K562 (cell line): ENCODE measurements at regions not wholly inside any gene's neighbourhood (a gene's known extent, or its start where the extent isn't known, plus 50 kb on each side); places are given as distances from the start of the nearest gene placed in this dataset.

Experiments used
- BACH1 ChIP-seq: fragments of 200-800 bp; sonication (Bioruptor generic); IDR thresholded peaks from 2 replicates; pipeline ENCODE4 v1.6.1; 2016; ENCODE audit warnings: missing genetic modification characterization, missing compliant biosample characterization
- ELF4 ChIP-seq: fragments of 450-650 bp; formaldehyde crosslinking; IDR thresholded peaks from 2 replicates; pipeline ENCODE4 v1.4.0; 2022; ENCODE audit warnings: missing genetic modification characterization
- HDAC1 ChIP-seq, 2 experiments: fragments of 450-650 bp; IDR thresholded peaks; 2 replicates each; pipeline ENCODE4 v1.6.1; 2016 to 2017; ENCODE audit warnings: inconsistent platforms in 1 of 2, mild to moderate bottlenecking in 1 of 2, moderate library complexity in 1 of 2
- HDAC3 ChIP-seq: fragments of 450-650 bp; IDR thresholded peaks from 2 replicates; pipeline ENCODE4 v1.6.1; 2018; ENCODE audit warnings: borderline replicate concordance, mild to moderate bottlenecking, moderate library complexity; ENCODE audit not compliant: partially characterized antibody
- KLF13 ChIP-seq: fragments of 450-650 bp; IDR thresholded peaks from 2 replicates; pipeline ENCODE4 v1.6.1; 2016; ENCODE audit warnings: missing genetic modification characterization, low read depth, mild to moderate bottlenecking, missing compliant biosample characterization, moderate library complexity, borderline replicate concordance
- L3MBTL2 ChIP-seq: fragments of 450-650 bp; IDR thresholded peaks from 2 replicates; pipeline ENCODE4 v1.6.1; 2016; ENCODE audit warnings: mild to moderate bottlenecking, moderate library complexity
- MEF2D ChIP-seq: conservative IDR thresholded peaks from 2 replicates; pipeline ENCODE4 v1.6.1; 2016; ENCODE audit warnings: low read depth, missing genetic modification characterization, missing compliant biosample characterization
- MTA1 ChIP-seq: fragments of 450-650 bp; IDR thresholded peaks from 2 replicates; pipeline ENCODE4 v1.6.1; 2017; ENCODE audit warnings: borderline replicate concordance
- OTX1 ChIP-seq: fragments of 450-650 bp; formaldehyde crosslinking; IDR thresholded peaks from 2 replicates; pipeline ENCODE4 v1.4.0; 2022; ENCODE audit warnings: mild to moderate bottlenecking
- POLR2AphosphoS2 ChIP-seq: IDR thresholded peaks from 2 replicates; pipeline ENCODE4 v1.6.1; 2012; ENCODE audit warnings: low read length, improper control_type of control experiment
- U2AF2 ChIP-seq: fragments of 200-400 bp; formaldehyde crosslinking; optimal IDR thresholded peaks from 2 replicates; pipeline ENCODE3; 2017; ENCODE audit warnings: low read depth, mild to moderate bottlenecking, low read length
- ZNF12 ChIP-seq: sonication (generic); formaldehyde crosslinking; IDR thresholded peaks from 2 replicates; pipeline ENCODE4 v1.4.0; 2020; ENCODE audit warnings: mild to moderate bottlenecking, missing genetic modification reagents
- TF ChIP-seq, protein P1 (sequence below): fragments of 450-650 bp; formaldehyde crosslinking; conservative IDR thresholded peaks from 2 replicates; pipeline ENCODE4 v1.4.0; 2022; ENCODE audit warnings: mild to moderate bottlenecking, missing genetic modification characterization
- TF ChIP-seq, protein P2 (sequence below): fragments of 200-800 bp; sonication (Bioruptor generic); IDR thresholded peaks from 2 replicates; pipeline ENCODE4 v1.6.1; 2017; ENCODE audit warnings: missing genetic modification characterization, missing compliant biosample characterization
- TF ChIP-seq, protein P3 (sequence below): IDR thresholded peaks from 2 replicates; pipeline ENCODE4 v1.6.1; 2016; ENCODE audit warnings: missing genetic modification characterization, missing compliant biosample characterization
- TF ChIP-seq, protein P4 (sequence below): fragments of 450-650 bp; IDR thresholded peaks from 2 replicates; pipeline ENCODE4 v1.6.1; 2016; ENCODE audit warnings: borderline replicate concordance

DNA sequence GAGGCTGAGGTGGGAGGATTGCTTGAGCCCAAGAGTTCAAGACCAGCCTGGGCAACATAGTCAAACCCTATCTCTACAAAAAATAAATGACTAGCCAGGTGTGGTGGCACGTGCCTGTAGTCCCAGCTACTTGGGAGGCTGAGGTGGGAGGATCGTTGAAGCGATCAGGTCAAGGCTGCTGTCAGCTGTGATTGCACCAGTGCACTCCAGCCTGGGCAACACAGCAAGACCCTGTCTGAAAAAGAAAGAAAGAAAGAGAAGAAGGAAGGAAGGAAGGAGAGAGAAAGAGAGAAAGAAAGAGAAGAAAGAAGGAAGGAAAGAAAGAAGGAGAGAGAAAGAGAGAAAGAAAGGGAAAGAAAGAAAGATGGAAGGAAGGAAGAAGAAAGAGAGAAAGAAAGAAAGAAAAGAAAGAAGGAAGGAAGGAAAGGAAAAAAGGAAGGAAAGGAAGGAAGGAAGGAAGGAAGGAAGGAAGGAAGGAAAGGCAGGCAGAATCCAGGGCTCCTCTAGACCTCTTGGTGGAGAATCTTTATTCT is 71.5 kb upstream of the FBRSL1 start (continued):
- TF ChIP-seq KLF13: no peak
- TF ChIP-seq, protein P1, sequence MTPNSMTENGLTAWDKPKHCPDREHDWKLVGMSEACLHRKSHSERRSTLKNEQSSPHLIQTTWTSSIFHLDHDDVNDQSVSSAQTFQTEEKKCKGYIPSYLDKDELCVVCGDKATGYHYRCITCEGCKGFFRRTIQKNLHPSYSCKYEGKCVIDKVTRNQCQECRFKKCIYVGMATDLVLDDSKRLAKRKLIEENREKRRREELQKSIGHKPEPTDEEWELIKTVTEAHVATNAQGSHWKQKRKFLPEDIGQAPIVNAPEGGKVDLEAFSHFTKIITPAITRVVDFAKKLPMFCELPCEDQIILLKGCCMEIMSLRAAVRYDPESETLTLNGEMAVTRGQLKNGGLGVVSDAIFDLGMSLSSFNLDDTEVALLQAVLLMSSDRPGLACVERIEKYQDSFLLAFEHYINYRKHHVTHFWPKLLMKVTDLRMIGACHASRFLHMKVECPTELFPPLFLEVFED (CRISPR knock-in tag): 0 out of 2 replicates have a peak, but pooled peaks have one; percentile 55
- no peak for TF ChIP-seq BACH1 (tag)
- no peak for TF ChIP-seq HDAC3
- peak; percentile 61; the same call in 1 of the 2 replicates for TF ChIP-seq MTA1
- TF ChIP-seq ELF4 (CRISPR knock-in tag): 0 out of 2 replicates have a peak, but pooled peaks have one; percentile 39
- TF ChIP-seq ZNF12: no peak
- TF ChIP-seq MEF2D: no peak
- no peak for TF ChIP-seq POLR2AphosphoS2
- TF ChIP-seq, protein P2, sequence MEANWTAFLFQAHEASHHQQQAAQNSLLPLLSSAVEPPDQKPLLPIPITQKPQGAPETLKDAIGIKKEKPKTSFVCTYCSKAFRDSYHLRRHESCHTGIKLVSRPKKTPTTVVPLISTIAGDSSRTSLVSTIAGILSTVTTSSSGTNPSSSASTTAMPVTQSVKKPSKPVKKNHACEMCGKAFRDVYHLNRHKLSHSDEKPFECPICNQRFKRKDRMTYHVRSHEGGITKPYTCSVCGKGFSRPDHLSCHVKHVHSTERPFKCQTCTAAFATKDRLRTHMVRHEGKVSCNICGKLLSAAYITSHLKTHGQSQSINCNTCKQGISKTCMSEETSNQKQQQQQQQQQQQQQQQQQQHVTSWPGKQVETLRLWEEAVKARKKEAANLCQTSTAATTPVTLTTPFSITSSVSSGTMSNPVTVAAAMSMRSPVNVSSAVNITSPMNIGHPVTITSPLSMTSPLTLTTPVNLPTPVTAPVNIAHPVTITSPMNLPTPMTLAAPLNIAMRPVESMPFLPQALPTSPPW: no peak
- TF ChIP-seq, protein P3, sequence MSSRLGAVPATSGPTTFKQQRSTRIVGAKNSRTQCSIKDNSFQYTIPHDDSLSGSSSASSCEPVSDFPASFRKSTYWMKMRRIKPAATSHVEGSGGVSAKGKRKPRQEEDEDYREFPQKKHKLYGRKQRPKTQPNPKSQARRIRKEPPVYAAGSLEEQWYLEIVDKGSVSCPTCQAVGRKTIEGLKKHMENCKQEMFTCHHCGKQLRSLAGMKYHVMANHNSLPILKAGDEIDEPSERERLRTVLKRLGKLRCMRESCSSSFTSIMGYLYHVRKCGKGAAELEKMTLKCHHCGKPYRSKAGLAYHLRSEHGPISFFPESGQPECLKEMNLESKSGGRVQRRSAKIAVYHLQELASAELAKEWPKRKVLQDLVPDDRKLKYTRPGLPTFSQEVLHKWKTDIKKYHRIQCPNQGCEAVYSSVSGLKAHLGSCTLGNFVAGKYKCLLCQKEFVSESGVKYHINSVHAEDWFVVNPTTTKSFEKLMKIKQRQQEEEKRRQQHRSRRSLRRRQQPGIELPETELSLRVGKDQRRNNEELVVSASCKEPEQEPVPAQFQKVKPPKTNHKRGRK (tag): peak; percentile 95
- no peak for TF ChIP-seq L3MBTL2
- no peak for TF ChIP-seq U2AF2
- 0 out of 2 replicates have a peak, but pooled peaks have one; percentile 19 for TF ChIP-seq OTX1
- TF ChIP-seq, protein P4, sequence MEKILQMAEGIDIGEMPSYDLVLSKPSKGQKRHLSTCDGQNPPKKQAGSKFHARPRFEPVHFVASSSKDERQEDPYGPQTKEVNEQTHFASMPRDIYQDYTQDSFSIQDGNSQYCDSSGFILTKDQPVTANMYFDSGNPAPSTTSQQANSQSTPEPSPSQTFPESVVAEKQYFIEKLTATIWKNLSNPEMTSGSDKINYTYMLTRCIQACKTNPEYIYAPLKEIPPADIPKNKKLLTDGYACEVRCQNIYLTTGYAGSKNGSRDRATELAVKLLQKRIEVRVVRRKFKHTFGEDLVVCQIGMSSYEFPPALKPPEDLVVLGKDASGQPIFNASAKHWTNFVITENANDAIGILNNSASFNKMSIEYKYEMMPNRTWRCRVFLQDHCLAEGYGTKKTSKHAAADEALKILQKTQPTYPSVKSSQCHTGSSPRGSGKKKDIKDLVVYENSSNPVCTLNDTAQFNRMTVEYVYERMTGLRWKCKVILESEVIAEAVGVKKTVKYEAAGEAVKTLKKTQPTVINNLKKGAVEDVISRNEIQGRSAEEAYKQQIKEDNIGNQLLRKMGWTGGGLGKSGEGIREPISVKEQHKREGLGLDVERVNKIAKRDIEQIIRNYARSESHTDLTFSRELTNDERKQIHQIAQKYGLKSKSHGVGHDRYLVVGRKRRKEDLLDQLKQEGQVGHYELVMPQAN: no peak
- 0 out of 4 replicates have a peak, but pooled peaks of 1 of the 2 experiments have one; percentile 20 for TF ChIP-seq HDAC1 (IDR thresholded peaks at IDR 0.05)
